Inflammatory macrophage treated with lipopolysaccharide for 1 hour (primary cell): ENCODE measurements at regions not wholly inside any gene's neighbourhood (a gene's known extent, or its start where the extent isn't known, plus 50 kb on each side); places are given as distances from the start of the nearest gene placed in this dataset.
A peak's percentile ranks its signal among the peaks of the same experiment; 100 is the strongest.

Experiments
- DNase-seq, 2 donors: peaks; one replicate each; pipeline ENCODE4 v3.0.0-alpha.2; 2020 to 2022

DNA sequence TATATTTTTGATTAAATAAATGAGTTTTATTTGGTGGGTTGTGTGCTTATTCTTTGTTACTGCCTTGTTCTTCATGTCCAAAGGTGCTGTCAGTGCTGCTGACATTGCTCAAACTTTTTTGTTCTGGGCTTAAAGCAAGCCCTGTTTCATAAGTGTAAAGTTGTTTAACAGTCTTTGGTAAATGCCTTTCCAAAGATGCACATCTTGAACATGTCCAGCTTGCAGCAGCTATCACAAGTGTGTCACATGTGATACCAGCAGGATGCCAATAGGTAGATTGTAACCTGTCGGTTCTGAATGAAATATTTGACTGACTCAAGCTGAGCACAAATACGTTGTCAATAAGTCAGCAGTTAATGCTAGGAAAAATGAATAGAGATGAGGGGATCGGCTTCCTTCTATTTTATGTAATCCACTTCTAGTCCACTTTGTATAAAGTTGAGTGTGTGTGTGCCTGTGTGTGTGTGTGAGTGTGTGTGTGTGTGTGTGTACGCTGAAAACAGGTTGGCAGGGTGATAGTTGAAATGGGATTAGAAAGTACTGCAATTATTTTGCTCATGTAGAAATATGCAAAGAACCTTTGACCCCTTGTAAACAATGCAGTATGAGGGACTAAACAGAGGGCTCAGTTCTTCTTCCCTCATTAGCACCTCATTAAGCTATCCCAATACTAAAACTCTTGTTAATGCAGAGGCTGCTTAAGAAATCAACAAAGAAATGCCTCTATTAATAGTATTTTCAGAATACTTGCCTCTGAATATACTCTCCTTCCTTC lies 986.5 kb downstream of the TUSC7 start:
- DNase-seq: no peak

DNA sequence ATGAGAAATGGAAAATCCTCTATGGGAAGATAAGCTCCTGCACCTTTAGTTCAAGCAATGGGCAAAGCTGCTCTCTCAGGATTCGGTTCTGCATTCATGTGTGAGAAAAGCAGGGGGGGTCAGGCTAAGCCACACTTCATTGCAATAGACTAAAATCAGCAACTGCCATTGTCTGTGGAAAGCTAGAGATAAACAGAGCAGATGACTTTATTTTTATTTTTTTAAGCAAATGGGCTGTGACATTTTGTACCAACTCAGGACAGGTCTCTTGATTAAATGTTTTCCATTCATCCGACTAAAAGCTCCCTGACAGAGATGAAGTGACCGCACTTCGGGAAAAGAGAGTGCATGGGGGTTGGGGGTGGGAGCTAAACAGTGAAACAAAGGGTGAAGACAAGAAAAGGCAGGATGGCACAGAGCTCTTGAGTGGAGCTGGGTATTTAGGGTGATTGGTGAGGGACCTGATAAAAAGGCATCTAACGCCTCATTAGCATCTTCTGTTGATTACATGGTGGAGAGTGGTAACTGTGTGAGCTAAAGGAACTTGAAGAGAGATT lies 987.4 kb downstream of the TUSC7 start:
- no peak for DNase-seq

DNA sequence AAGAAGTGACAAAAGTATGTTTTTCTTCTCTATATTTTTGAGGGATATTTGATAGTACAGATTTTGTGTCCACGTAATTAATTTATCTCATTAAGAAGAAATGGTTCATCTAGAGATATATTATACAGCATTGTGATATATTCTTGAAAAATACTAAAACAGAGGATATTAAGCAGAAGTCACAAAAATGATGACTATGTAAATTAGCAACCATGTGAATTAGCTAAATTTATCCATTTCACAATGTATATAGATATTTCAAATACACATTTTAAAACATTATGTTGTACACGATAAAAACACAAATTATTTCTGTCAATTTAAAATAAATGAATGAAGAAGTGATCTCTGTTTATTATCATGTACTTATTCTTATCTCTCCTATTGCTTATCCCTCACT lies 989.5 kb downstream of the TUSC7 start:
- DNase-seq: no peak

DNA sequence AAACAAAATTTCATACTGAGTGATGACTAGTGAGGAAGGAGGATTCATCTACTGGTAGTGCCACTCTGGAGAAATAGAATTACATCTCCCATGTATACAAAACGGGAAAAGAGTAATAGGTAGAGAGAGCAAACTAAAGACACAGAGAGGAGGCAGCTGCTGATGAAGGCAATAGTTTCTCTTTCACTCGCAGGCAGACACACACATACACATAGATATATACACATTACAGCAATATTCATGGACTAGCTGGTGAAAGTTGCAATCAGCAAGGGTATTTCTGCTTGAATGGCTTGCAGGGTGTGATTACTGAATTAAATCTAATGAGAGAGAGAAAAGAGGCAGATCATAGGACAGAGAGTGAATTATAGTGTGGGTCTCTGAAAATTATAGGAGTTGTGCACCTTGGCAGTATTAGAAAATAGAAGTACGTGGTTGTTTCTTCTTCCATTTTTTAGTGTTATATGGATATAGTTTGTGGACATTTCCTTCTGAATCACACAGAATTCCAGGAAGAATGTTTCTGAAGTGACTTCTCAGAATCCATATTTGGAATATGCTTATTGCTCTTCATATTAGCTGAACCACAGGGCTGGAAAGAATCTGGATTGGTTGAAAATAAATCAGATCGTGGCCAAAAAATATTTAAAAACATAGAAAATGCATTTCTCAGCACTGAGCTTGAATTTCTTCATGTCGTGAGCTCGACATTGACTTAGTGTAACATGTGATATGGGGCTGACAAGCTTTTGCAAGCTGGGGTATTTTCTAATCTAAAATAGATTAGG lies 991.2 kb downstream of the TUSC7 start:
- no peak for DNase-seq

DNA sequence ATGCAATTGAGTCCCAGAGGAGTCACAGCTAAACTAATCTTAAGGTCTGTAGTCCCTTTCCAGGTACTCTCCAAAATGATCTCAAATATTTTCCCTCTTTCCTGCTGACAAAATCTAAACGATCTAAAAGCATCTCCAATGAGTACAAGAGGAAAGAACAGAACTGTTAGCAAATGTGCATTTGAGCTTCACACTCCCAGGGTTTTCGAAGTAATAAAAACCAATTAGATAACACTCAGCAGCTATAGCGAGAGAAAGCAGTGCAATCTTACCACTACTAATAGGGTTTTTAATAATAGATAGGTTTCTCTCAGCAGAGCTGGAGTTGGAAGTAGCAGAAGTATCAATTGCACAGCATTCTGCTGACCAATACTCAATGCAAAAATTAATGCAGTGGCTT lies 995.4 kb downstream of the TUSC7 start:
- no peak for DNase-seq

DNA sequence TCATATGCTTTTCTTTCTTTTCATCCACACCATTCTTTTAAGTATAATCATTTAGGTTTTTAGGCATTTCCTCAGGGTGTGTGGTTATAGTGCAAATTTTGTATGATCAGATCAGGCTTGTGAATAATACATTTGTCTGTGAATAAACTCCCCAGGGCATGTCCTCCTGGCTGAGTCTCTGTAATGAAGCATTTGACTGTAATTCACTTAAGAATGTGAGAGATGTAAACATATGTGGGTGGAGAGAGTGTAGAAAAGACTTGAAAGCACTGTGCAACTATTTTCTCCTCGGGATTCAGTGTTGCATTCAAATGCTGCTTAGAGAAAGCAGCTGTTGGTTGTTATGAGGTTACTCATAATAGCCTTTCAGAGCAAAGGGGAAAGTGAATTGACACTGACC lies 996.5 kb downstream of the TUSC7 start:
- no peak for DNase-seq

DNA sequence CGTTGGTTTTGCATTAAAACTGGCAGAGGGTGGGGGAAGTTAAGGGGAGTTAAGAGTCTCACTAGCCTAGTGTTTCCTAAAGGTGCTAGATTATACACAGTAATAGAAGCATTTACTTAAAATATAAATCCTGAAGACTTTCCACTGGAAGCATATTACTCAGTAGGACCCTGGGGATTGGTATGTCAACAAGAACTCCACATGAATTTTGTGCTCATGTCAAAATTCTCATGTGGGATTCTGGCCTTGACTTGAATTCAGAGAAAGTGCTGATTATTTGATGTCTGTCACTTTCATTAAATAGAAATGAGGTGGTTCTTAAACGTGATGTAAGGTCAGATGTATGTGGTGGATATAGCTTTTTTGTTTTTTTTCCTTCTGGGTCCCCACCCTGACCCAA lies 997.2 kb downstream of the TUSC7 start:
- DNase-seq: no peak

DNA sequence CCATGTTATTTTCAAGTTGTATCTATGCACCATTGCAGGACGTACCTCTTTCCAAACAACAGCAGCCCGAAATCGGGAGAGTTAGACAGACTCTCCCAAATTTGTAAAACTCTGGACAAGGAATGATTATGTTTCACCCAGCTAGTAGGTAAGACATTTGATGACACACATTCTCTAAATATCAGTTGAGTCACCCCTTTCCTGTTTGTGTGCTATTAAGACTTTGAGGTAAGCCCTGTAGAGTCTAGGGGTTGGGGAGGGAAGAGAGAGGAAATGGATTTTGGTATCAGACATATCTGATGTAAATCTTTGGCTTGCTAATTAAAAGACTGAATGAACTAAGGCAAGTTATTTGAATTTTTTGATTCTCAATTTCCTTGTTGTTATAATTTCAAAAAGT lies 999.0 kb downstream of the TUSC7 start:
- DNase-seq: no peak

DNA sequence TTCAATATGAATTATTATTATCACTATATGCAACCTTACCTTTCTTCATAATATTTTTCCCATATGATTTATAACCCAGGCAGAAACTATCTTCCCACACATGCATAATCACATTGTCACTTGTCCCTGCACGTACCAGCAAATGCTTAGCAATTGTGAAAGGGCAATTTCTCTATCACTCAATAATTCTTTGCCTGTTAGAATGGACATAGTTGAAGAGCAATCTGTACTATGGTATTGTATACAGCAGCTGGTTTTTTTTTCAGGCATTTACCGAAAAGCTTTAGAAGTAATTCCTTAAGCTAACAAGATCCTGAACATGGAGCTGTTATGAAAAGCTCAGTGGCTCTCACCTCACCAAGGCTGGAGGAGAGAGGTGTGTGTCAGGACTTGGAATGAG lies 999.5 kb downstream of the TUSC7 start:
- no peak for DNase-seq

DNA sequence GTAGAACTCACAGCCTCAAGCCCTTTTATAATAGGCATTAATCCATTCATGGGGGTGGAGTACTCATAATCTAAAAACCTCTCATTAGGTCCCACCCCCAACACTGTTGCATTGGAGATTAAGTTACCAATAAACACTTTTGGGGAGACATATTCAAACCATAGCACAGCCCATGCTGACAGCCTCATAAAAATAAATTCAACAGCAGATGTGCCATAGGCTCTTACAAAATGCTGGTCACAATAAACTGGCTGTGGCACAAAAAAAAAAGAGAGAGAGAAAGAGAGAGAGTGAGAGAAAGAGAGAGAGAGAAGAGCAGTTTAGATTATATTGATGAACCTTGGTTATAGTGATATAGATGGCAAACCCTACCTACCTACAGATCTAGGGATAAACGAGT lies 1000.9 kb downstream of the TUSC7 start:
- no peak for DNase-seq

DNA sequence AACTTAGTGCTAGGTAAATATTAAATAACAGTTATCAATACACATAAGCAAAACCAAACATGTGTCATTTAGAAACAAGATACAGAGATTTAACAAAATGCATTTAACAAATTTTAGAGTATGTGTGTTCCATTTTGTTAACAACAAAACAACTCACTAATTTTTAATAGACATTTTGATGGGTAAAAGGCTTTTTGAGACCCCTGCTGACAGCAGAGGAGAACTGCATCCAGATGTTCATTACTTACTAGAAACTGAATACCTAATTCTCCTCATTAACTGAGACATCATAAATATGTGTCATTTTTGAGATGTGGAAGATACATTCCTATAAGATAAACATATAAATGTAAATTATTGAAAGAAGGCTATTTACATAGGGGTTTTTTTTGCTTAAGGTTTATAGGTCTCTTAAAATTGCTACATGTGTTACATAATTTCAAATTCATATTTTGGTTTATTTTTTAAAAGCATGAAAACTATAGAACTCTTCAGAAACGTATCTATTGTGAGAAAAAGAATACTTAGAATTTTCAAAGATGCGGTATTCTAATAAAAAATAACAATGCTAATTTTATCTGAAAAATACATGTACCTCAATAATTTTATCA lies 1009.8 kb downstream of the TUSC7 start:
- DNase-seq: peak; percentile 7 to 46

DNA sequence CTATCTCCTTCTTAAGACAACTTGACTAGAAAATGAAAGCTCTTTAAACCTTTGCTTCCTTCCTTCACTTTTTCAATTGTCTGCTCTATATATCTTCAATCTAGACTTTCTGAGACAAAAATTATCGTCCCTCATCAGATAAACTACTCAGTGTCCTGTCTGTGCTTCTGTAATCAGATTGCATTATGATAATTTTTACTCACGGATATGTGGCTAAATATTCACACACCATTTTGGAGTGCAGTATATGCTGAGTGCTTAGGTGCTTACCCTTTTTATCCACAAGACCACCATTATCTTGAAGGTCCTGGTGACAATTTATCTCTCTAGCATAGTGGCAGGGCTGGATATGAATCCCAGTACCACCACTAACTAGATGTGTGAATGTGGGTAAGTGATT lies 1012.3 kb downstream of the TUSC7 start:
- DNase-seq: no peak

DNA sequence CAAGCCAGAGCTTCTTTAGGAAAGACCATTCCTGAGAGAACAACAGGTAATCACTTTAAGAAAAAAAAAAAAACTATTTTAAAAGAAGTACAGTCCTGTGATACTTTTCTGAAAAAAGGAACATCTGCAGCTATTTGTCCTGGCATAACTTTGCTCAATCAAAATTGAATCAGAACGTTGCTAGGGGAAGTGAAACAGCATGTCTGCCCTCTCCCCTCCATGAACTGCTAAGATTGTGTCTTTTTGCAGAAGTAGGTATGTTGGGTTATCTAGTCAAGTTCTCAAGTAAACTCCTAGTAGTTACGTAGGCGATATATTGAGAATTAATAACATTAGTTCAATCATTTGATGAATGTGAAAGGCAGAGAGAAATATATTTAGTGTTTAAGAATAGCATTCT lies 1013.3 kb downstream of the TUSC7 start:
- DNase-seq: peak; percentile 77 to 78

DNA sequence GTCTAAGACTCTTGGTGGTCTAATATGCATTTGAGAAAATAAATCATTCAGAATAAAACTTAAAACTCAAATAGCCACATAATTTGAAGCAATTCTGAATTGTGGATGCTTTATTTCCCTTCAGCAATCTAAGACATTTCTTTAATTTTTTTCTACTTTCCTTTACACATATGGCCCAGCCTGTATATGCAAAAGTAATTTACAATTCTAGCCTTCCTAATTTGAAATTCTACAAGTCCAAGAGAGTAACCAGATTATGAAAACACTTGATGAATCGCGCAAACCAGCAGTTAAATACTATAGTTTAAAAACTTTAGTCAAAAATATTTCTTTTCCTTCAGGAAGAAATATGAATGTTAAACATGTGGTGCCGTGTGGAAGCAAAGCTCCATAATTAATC lies 1014.2 kb downstream of the TUSC7 start:
- no peak for DNase-seq

DNA sequence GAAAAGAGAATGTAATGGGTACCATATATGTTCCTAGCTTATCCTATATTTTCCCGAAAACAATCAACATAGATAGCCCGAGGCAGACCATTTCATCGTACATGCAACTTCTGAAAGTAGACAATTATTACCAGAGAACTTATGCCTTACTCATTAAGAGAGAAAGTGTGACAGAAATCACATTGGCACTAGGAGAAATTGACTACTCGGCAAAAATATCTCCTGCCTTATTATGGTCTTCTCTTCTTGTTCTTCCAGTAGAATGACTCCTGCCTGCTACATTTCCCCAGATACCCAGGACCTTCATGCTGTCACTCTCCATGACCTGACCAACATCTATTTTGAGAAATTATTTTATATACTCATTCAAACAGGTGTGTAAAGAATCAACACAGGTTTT lies 1015.7 kb downstream of the TUSC7 start:
- DNase-seq: no peak

DNA sequence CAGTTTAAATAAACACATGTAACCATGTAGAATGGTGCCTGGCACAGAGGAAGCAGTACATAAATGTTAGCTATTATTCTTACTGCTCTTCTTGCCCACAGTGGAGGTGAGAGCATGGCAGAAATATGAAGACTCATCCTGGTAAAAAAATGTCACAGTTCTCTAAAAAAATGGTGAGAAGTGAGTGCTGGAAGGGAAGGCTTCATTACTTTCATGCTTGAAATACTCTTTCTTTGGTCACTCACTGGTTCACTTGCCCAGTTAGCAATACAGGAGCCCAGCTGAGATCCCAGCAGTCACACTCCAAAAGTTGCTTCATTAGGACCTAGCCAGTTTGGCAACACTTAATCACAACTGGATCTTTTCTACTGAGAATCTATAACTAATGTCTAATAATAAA lies 1017.2 kb downstream of the TUSC7 start:
- no peak for DNase-seq

DNA sequence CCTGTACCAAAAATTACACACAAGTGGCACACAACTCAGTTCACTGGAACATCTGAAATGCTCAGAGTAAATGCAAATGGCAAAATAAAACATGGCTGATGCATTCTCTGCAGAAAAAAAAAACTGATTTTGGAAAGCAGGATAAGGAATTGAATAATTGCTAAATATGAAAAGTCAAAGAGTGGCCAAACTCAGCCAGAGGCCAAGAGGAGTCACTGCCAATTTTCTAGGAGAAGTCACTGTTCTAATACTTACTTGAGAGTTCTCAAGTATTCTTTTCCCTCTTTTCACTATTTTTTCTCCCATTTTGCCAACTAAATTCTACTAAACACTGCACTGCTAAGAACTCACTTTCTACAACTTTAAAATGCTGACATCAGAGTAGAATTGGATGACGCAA lies 1018.6 kb downstream of the TUSC7 start:
- DNase-seq: no peak

DNA sequence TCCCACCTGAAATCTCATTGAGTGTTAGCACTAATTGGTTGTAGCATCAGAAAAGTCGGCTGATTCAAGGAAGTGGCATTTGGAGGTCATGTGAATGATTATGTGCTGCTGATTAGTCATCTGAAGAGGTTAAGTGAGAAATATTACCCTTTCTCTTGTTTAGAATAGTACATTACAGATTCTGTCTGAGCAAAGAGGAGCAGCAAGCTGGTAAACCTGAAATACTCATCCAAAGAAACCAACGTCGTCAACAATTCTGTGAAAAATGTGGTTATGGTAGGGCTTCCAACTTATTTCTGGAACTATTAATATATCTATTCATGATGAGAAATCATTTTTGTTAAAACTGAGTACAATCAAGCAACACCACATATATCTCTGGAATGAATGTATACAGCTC lies 1024.9 kb downstream of the TUSC7 start:
- DNase-seq: no peak

DNA sequence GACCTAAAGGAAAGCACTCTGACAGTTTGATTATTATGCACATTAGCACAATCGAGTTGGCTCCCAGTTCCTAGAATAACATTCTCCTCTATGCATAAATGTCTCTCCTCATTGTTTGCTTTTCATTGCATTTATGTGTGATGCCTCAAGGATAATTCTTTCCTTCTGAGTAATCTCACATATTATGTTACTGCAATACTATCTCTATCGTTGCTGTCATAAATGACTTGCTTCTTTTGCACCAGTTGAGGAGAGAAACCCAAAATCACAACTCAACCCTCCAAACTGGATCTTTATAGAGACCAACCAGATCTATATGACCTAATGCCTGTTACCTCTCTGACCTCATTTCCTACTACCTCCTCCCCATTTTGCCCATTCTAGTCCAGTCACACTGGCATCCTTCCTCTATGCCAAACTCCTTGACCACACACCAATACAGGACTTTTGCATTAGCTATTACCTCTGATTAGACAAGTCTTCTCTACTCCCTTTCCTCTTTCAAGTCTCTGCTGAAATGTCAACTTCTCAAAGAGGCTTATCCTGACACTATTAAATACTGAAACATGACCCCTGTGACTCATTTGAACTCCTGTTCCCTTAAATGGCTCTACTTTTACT lies 1026.0 kb downstream of the TUSC7 start:
- DNase-seq: no peak

DNA sequence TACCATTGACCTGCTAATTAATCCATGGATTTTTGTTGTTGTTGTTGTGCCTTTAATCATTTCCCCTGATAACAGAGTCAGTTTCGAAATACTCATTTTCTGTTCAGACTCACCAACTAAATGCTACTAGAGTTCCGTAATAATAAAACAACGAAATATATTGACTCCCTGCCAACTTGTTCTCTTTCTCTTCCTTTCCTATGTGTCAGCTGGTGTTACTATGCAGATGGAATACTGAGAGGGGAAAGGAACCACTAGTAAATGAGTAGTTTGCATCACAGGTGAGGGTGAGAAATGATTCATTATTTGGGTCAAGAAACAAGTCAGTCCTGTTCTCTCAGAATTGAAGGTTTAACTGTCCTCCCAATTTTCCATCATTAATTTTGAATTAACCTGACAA lies 1027.3 kb downstream of the TUSC7 start:
- no peak for DNase-seq

DNA sequence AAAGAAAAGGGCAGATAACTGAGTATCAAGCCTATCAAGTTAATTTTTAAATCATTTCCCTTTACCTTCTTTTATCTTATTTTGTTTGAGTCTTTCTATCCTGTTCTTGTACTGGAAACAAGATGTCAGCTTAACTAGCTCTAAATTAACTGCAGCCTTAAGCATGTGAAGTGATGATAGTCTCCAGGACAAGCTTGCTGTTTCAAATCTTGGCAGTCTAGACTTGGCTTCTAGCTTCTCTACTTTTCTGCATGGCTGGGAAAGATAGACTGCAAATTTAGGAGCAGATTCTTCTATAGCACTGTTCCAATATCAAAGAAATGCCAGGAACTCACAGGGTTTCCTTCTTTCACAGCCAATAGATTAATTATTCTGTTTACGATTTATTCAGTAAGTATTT lies 1034.4 kb downstream of the TUSC7 start:
- DNase-seq: no peak

DNA sequence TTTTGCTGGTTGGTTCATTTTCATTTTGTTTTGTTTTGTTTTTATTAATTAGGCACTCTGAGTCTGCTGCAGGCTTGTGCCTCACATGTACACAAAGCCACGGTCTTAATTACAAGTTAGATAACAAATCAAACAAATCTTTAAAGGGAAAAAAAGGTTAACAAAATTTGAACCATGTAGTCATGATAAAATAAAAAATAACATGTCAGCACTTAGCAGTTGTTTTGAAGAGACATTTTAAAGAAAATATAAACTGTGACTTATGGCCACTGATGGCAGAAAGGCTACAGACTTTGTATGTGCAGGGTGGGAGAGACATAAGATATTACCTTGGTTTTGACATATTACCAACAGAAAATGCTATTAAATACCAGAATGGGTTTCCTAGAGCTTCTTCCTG lies 1035.4 kb downstream of the TUSC7 start:
- DNase-seq: no peak

DNA sequence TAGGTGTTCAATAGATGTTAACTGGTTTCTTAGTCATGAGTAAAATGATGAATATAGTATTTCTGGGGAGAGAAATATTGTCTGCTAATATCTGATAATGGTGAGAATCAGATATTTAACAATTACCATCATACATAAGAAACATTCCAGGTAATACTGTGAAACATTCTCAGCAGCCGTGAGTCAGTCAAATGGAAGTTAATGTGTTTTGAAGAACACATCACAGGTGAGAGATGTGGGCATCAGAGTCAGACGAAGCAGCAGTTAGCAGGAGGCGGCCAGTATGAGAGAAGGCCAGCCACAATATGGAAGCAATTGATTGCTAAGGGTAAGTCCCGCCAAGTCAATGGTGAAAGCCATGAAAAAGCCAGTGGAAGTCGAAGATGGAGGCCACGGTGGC lies 1035.9 kb downstream of the TUSC7 start:
- DNase-seq: no peak
